Pancreas (tissue), 10 donors: ENCODE measurements at regions not wholly inside any gene's neighbourhood (a gene's known extent, or its start where the extent isn't known, plus 50 kb on each side); places are given as distances from the start of the nearest gene placed in this dataset.

Experiments
- ATAC-seq, 4 donors: fragments of 200-7000 bp; cut with Tn5 transposase; one replicate each; pipeline versions ENCODE4 v1.8.0 to v1.9.1; 2020; ENCODE audit warnings: mild to moderate bottlenecking in 4 of 4, moderate library complexity in 4 of 4
- DNase-seq, 6 donors: peaks; one replicate each; pipeline ENCODE4 v3.0.0-alpha.2; 2020
- FAIRE-seq: peaks from 2 replicates; lab custom pipeline; 2012; peaks lifted over from hg19 to GRCh38; lab: Jason Lieb, UNC
- H3K27ac ChIP-seq, 4 donors: fragments of 200-600 bp; sonication (generic); 1 replicate in 3 of 4; 2 replicates in 1 of 4; pipeline versions ENCODE4 v1.5.0 to v1.8.0; 2020
- H3K27me3 ChIP-seq, 4 donors: fragments of 200-600 bp; one replicate each; pipeline ENCODE4 v1.8.0; 2021
- H3K36me3 ChIP-seq, 3 donors: fragments of 200-600 bp; sonication (generic) in 1 of 3; one replicate each; pipeline versions ENCODE4 v1.5.0 to v1.8.0; 2020 to 2021
- H3K4me1 ChIP-seq, 3 donors: fragments of 200-600 bp; one replicate each; pipeline ENCODE4 v1.8.0; 2021
- H3K4me3 ChIP-seq, 4 donors: fragments of 200-600 bp; sonication (generic) in 2 of 4; one replicate each; pipeline versions ENCODE4 v1.5.0 to v1.8.0; 2020 to 2021
- H3K9me3 ChIP-seq, 4 donors: fragments of 200-600 bp; one replicate each; pipeline ENCODE4 v1.8.0; 2021
- WGBS, 2 donors: extraction: QIAGEN DNeasy Blood & Tissue Kit; methylation state at CpG; one replicate each; pipeline ENCODE4 v1.1.7; 2013; 5-methylcytosine and 5-hydroxymethylcytosine counted together
- intact Hi-C, 3 donors: fragments of 100-400 bp; cut with DNase I; formaldehyde crosslinking; loops; one replicate each; pipeline versions ENCODE4 v1.11.1 to v1.14.2; 2022
- TF ChIP-seq, protein P1 (sequence below), 4 donors: fragments of 200-600 bp; sonication (generic) in 3 of 4; IDR thresholded peaks; one replicate each; pipeline versions ENCODE4 v1.5.0 to v1.8.0; 2021; ENCODE audit warnings: antibody characterized with exemption in 4 of 4
- donor health status: healthy with polysubstance abuse.
- donor health status: DM: no; HTN: no; CAD: no; lungs with moderate emphysema.
- donor health status: DM: no; HTN: no; CAD: no.
- donor health status: control.
- donor health status: control.
- donor health status: Bipolar disorder and iron deficiency.
- donor health status: DM: yes; HTN: yes; CAD: no.
- donor health status: DM: no; HTN: no; CAD: no.
- donor health status: DM: no; HTN: no; CAD: no.
- donor health status: DM: yes; HTN: yes; CAD: no.

DNA sequence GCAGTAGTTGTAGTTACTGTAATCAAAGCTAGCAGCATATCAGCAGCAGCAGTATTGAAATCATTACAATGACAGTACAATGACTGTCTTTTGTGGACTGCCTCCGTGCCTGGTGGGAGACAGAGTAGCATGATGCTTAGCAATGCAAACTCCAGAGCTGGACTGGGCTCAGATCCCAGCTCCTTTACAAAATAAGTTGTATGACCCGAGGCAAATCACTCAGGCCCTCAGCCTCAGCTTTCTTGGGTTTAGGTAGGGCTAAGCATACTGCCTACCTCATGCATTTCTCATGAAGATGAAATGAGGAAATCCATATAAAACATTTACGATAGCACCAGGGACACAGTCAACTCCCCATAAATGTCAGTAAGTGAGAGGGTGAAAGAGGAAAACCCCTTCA lies 170.7 kb downstream of the TTC32 start:
- Histone ChIP-seq H3K4me1 (no peaks in the 10 kb centered on the region), H3K27ac (no peak overlapping the region), H3K9me3 (no peaks in the 10 kb centered on the region), H3K4me3 (no peak overlapping the region), H3K27me3 (no peaks in the 10 kb centered on the region), H3K36me3 (no peaks in the 10 kb centered on the region)
- TF ChIP-seq, protein P1, sequence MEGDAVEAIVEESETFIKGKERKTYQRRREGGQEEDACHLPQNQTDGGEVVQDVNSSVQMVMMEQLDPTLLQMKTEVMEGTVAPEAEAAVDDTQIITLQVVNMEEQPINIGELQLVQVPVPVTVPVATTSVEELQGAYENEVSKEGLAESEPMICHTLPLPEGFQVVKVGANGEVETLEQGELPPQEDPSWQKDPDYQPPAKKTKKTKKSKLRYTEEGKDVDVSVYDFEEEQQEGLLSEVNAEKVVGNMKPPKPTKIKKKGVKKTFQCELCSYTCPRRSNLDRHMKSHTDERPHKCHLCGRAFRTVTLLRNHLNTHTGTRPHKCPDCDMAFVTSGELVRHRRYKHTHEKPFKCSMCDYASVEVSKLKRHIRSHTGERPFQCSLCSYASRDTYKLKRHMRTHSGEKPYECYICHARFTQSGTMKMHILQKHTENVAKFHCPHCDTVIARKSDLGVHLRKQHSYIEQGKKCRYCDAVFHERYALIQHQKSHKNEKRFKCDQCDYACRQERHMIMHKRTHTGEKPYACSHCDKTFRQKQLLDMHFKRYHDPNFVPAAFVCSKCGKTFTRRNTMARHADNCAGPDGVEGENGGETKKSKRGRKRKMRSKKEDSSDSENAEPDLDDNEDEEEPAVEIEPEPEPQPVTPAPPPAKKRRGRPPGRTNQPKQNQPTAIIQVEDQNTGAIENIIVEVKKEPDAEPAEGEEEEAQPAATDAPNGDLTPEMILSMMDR (IDR thresholded peaks at IDR 0.05), result no peak
- DNase-seq, result no peak
- no peak for ATAC-seq
- intact Hi-C loops, result no loop called here
- 64 to 82% methylated on average over 3 of the region's 3 CpGs for WGBS, 2 donors
- FAIRE-seq, result no peak

DNA sequence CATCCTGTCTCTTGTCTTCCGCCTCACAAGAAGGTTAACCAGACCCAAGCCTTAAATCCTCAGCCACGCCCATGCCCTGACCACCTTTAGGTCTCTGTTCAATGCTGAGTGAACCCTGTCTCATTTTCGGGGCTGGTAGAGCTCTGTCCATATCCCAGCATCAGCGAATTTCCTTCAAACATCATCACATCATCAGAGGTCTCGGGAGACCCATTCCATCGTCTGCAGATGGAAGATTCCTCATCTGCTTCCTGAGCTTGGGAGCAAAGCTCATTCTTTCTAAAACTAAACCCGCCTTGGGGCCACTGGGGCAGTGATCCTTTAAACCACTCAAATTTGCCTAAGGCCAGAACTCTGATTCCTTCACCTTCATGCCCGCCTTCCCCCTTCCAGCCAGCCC lies 173.7 kb downstream of the TTC32 start:
- TF ChIP-seq, protein P1 (IDR thresholded peaks at IDR 0.05), result no peak
- intact Hi-C loops, result no loop called here
- H3K27me3 ChIP-seq, result no peaks in the 10 kb centered on the region
- DNase-seq, result no peak
- ATAC-seq, result no peak
- no peak overlapping the region for H3K4me3 ChIP-seq
- no peaks in the 10 kb centered on the region for H3K36me3 ChIP-seq
- no peak for FAIRE-seq
- no peaks in the 10 kb centered on the region for H3K4me1 ChIP-seq
- 80 to 82% methylated on average over 8 of the region's 8 CpGs for WGBS, 2 donors
- H3K9me3 ChIP-seq, result no peaks in the 10 kb centered on the region
- no peak overlapping the region for H3K27ac ChIP-seq

DNA sequence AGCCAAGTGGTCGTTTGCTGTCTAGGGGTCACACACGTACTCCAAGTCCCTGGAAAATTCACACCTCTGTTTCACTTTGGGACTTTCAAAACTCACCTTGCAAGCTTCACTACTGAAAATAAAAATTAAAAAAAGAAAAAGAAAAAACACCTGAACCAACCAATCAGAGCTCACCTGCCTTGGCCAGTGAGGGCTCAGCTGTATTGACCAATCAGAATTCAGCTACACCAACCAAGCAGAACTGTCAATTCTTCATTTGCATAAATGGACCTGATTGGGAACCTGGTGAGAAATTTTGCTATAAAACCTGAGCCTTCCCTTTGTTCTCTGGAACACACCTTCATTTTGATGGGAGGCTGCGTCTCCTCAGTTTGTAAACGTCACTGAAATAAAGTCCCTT lies 176.4 kb downstream of the TTC32 start:
- Histone ChIP-seq H3K27me3 (no peaks in the 10 kb centered on the region), H3K27ac (no peak overlapping the region), H3K9me3 (no peaks in the 10 kb centered on the region), H3K36me3 (no peaks in the 10 kb centered on the region), H3K4me1 (no peaks in the 10 kb centered on the region), H3K4me3 (no peak overlapping the region)
- no peak for ATAC-seq
- intact Hi-C loops, result no loop called here
- no peak for DNase-seq
- TF ChIP-seq, protein P1 (IDR thresholded peaks at IDR 0.05), result no peak
- WGBS, 2 donors, result 65 to 87% methylated on average over 4 of the region's 4 CpGs
- FAIRE-seq, result no peak

DNA sequence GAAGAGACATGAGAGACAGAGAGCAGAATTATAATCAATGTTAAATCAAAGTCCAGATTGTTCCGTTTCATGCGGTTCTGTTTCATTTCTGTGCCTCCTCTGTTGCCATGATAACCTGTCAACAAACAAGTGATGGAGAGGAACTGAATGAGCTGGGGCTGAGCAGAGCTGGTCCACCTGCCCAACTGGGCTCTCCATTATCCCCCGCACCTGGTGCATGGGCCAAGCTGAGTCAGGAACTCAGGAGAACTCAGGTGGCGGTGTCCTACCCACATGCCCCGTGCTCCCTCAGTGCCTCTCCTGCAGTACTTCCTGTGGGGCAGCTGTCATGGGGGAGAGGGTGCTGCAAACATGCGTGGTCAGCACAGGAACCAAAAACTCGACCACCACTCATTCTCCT lies 178.8 kb downstream of the TTC32 start:
- TF ChIP-seq, protein P1 (IDR thresholded peaks at IDR 0.05), result no peak
- H3K4me3 ChIP-seq, result no peak overlapping the region
- FAIRE-seq (no peak), ATAC-seq (no peak), DNase-seq (no peak)
- H3K36me3 ChIP-seq, result no peaks in the 10 kb centered on the region
- intact Hi-C loops, result no loop called here
- no peaks in the 10 kb centered on the region for H3K4me1 ChIP-seq
- H3K27ac ChIP-seq, result no peak overlapping the region
- no peaks in the 10 kb centered on the region for H3K9me3 ChIP-seq
- WGBS, 2 donors, result 73 to 76% methylated on average over 7 of the region's 7 CpGs
- H3K27me3 ChIP-seq, result no peaks in the 10 kb centered on the region

DNA sequence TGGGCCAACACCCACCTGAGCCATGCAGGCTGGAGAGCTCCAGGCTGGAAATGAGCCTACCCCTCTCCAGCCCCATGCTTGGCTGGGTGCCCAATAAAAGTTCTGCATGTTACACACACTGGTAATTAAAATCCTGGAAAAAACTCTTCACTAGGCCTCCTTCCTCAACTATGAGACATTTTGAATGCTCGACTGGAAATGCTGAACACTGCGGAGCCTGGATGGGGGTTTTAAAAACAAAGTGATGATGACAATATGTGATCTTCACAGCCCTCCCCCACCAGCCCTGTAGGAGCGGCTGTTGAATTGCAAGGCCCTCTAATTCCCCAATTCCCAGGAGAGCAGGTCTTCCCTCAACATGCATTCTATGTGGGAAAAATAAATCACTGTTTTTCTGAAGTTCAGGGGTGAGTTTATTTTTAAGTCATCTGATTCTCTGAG lies 179.2 kb downstream of the TTC32 start:
- FAIRE-seq, result no peak
- no peak for DNase-seq
- Histone ChIP-seq H3K4me1 (no peaks in the 10 kb centered on the region), H3K27me3 (no peaks in the 10 kb centered on the region), H3K27ac (no peak overlapping the region), H3K4me3 (no peak overlapping the region), H3K36me3 (no peaks in the 10 kb centered on the region), H3K9me3 (no peaks in the 10 kb centered on the region)
- ATAC-seq, result no peak
- 91 to 93% methylated on average over 3 of the region's 3 CpGs for WGBS, 2 donors
- intact Hi-C loops, result no loop called here
- TF ChIP-seq, protein P1 (IDR thresholded peaks at IDR 0.05), result no peak
